ENCODE measurements at regions not wholly inside any gene's neighbourhood (a gene's known extent, or its start where the extent isn't known, plus 50 kb on each side); places are given as distances from the start of the nearest gene placed in this dataset.

DNA sequence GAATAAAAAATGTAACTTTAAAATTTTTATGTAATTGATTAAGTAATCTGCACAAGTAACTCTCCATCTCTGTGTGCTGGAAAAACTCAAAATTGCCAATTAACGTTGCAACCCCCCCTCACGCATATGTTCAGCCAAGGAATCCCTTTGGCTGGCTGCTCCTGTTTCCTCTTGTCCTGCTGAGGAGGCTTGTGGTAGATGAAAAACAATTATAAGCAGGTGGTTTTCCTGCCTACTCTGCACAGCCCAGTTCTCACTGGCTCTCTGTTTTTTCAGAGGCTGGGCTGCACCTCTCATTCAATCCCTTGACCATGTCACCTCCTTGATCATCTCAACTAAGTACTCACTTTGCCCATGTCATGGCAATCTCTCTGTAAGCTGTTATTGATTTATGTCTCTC, 1068.4 kb downstream of the ARAP2 start:
- no peak overlapping the region for H3K18ac ChIP-seq (ENCODE audit: low read depth in 1 of 2, low read length in 2 of 2)
- no peak overlapping the region for H3K9ac ChIP-seq (ENCODE audit: low read length)
- no peak overlapping the region for H2BK5ac ChIP-seq (ENCODE audit: low read depth, low read length, poor library complexity, severe bottlenecking)
- no peak overlapping the region for H2AK5ac ChIP-seq (ENCODE audit: low read length, severe bottlenecking)
- no peak overlapping the region for H2AFZ ChIP-seq (ENCODE audit: low read depth, low read length)
- H3K79me1 ChIP-seq (replicated peaks; ENCODE audit: low read length, poor library complexity, severe bottlenecking), result no peaks in the 10 kb centered on the region
- H4K91ac ChIP-seq (ENCODE audit: low read length), result no peak overlapping the region
- H3K14ac ChIP-seq (ENCODE audit: low read length in 2 of 2), result no peak overlapping the region
- no peaks in the 10 kb centered on the region for H3K36me3 ChIP-seq (ENCODE audit: control insufficient read depth in 1 of 2, insufficient read depth in 2 of 2, low read depth in 1 of 2, low read length in 2 of 2)
- H2BK12ac ChIP-seq (ENCODE audit: low read length in 2 of 2), result no peak overlapping the region
- H3K9me3 ChIP-seq (ENCODE audit: control insufficient read depth, low read length), result no peaks in the 10 kb centered on the region
- no peak overlapping the region for H2BK120ac ChIP-seq (ENCODE audit: low read depth, low read length)
- DNase-seq, result no peak
- H3K4ac ChIP-seq (ENCODE audit: low read depth in 1 of 2, low read length in 2 of 2), result no peak overlapping the region
- H3K4me1 ChIP-seq (ENCODE audit: control insufficient read depth, insufficient read depth, low read depth, low read length), result no peaks in the 10 kb centered on the region
- 79% methylated on average over 2 of the region's 2 CpGs for WGBS
- H3K27ac ChIP-seq (ENCODE audit: low read length, poor library complexity, severe bottlenecking), result no peak overlapping the region
- no peak overlapping the region for H3K4me3 ChIP-seq (ENCODE audit: insufficient read depth in 1 of 2, low read depth in 1 of 2, low read length in 2 of 2)
- no peaks in the 10 kb centered on the region for H3K27me3 ChIP-seq (ENCODE audit: control insufficient read depth in 1 of 2, insufficient read depth in 1 of 2, low read length in 2 of 2)
- H4K8ac ChIP-seq (ENCODE audit: low read length), result no peak overlapping the region
- H2BK15ac ChIP-seq (ENCODE audit: low read depth, poor library complexity, severe bottlenecking), result no peak overlapping the region
- no peak overlapping the region for H3K4me2 ChIP-seq (ENCODE audit: low read length, poor library complexity, severe bottlenecking)
- no peak overlapping the region for H3K23ac ChIP-seq (ENCODE audit: low read length in 2 of 2)

DNA sequence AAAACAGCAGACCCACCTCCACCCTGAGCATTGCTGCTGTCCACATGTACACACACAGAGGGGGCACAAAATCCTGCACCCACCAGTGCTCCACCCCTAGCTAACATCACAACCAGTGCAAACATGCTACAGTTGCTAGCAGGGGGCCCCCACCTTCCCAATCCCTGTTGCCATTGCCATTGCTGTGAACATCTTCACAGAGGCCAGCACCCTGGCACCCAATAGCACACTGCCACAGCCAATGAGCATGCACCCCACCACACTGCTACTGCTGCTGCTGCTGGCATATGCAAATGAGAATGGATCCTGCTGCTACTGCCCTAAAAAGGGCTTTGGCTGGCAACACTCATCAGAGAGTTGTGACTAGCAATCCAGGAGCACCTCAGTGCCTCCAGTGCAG, 1061.9 kb downstream of the ARAP2 start:
- Histone ChIP-seq H2AFZ (ENCODE audit: low read depth, low read length) (no peak overlapping the region), H3K27me3 (ENCODE audit: control insufficient read depth in 1 of 2, insufficient read depth in 1 of 2, low read length in 2 of 2) (no peaks in the 10 kb centered on the region), H2BK120ac (ENCODE audit: low read depth, low read length) (no peak overlapping the region), H2BK5ac (ENCODE audit: low read depth, low read length, poor library complexity, severe bottlenecking) (no peak overlapping the region), H3K9me3 (ENCODE audit: control insufficient read depth, low read length) (no peaks in the 10 kb centered on the region), H3K27ac (ENCODE audit: low read length, poor library complexity, severe bottlenecking) (no peak overlapping the region), H3K9ac (ENCODE audit: low read length) (no peak overlapping the region), H3K4me3 (ENCODE audit: insufficient read depth in 1 of 2, low read depth in 1 of 2, low read length in 2 of 2) (no peak overlapping the region), H3K14ac (ENCODE audit: low read length in 2 of 2) (no peak overlapping the region), H3K79me1 (replicated peaks; ENCODE audit: low read length, poor library complexity, severe bottlenecking) (no peaks in the 10 kb centered on the region), H3K4ac (ENCODE audit: low read depth in 1 of 2, low read length in 2 of 2) (no peak overlapping the region), H2BK12ac (ENCODE audit: low read length in 2 of 2) (no peak overlapping the region), H3K4me1 (ENCODE audit: control insufficient read depth, insufficient read depth, low read depth, low read length) (no peaks in the 10 kb centered on the region), H3K23ac (ENCODE audit: low read length in 2 of 2) (no peak overlapping the region), H2BK15ac (ENCODE audit: low read depth, poor library complexity, severe bottlenecking) (no peak overlapping the region), H3K36me3 (ENCODE audit: control insufficient read depth in 1 of 2, insufficient read depth in 2 of 2, low read depth in 1 of 2, low read length in 2 of 2) (no peaks in the 10 kb centered on the region), H2AK5ac (ENCODE audit: low read length, severe bottlenecking) (no peak overlapping the region), H3K18ac (ENCODE audit: low read depth in 1 of 2, low read length in 2 of 2) (no peak overlapping the region), H3K4me2 (ENCODE audit: low read length, poor library complexity, severe bottlenecking) (no peak overlapping the region), H4K8ac (ENCODE audit: low read length) (no peak overlapping the region), H4K91ac (ENCODE audit: low read length) (no peak overlapping the region)
- DNase-seq, result no peak

DNA sequence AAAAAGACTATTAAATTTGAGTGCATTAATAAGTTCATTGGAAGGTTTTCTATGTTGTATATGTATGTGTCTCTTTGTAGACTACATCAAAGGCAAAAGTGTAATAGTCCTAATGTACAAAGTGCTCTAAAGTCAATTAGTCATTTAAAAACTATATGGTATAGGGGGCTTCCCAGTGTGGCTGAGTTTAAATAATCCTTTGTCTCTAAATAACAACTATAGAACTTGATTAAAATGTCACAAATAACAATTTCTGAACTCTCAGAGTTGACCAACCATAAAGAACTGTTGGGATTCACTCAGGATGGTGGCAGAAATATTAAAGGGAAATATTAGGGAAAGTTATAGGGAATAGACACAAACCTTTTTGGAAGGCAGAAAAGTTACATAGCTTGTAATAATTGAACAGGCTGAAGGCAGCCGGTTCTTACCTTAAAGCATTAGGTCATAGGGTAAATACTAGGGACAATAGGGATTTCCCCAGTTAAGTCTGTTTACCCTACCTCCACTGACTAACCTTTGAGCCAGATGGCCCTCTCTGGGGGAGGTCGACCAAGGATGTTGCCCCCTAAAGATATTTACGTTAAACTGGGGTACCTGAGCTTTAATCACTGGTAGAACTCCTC, 1054.2 kb downstream of the ARAP2 start:
- no peak for DNase-seq
- Histone ChIP-seq H2AK5ac (ENCODE audit: low read length, severe bottlenecking) (no peak overlapping the region), H3K23ac (ENCODE audit: low read length in 2 of 2) (no peak overlapping the region), H2BK120ac (ENCODE audit: low read depth, low read length) (no peak overlapping the region), H2BK15ac (ENCODE audit: low read depth, poor library complexity, severe bottlenecking) (no peak overlapping the region), H3K14ac (ENCODE audit: low read length in 2 of 2) (no peak overlapping the region), H2BK5ac (ENCODE audit: low read depth, low read length, poor library complexity, severe bottlenecking) (no peak overlapping the region), H3K27me3 (ENCODE audit: control insufficient read depth in 1 of 2, insufficient read depth in 1 of 2, low read length in 2 of 2) (no peaks in the 10 kb centered on the region), H2BK12ac (ENCODE audit: low read length in 2 of 2) (no peak overlapping the region), H3K36me3 (ENCODE audit: control insufficient read depth in 1 of 2, insufficient read depth in 2 of 2, low read depth in 1 of 2, low read length in 2 of 2) (no peaks in the 10 kb centered on the region), H3K79me1 (replicated peaks; ENCODE audit: low read length, poor library complexity, severe bottlenecking) (no peaks in the 10 kb centered on the region), H3K9ac (ENCODE audit: low read length) (no peak overlapping the region), H3K27ac (ENCODE audit: low read length, poor library complexity, severe bottlenecking) (no peak overlapping the region), H3K4ac (ENCODE audit: low read depth in 1 of 2, low read length in 2 of 2) (no peak overlapping the region), H3K4me2 (ENCODE audit: low read length, poor library complexity, severe bottlenecking) (no peak overlapping the region), H3K4me1 (ENCODE audit: control insufficient read depth, insufficient read depth, low read depth, low read length) (no peaks in the 10 kb centered on the region), H3K9me3 (ENCODE audit: control insufficient read depth, low read length) (no peaks in the 10 kb centered on the region), H3K18ac (ENCODE audit: low read depth in 1 of 2, low read length in 2 of 2) (no peak overlapping the region), H3K4me3 (ENCODE audit: insufficient read depth in 1 of 2, low read depth in 1 of 2, low read length in 2 of 2) (no peak overlapping the region), H4K8ac (ENCODE audit: low read length) (no peak overlapping the region), H4K91ac (ENCODE audit: low read length) (no peak overlapping the region), H2AFZ (ENCODE audit: low read depth, low read length) (no peak overlapping the region)
- 57% methylated on average over 2 of the region's 3 CpGs for WGBS

GRCh38 chr4:35201403-35201802, 1042.9 kb downstream of the ARAP2 start:
- Histone ChIP-seq H3K4me3 (ENCODE audit: insufficient read depth in 1 of 2, low read depth in 1 of 2, low read length in 2 of 2) (no peak overlapping the region), H3K4ac (ENCODE audit: low read depth in 1 of 2, low read length in 2 of 2) (no peak overlapping the region), H3K9ac (ENCODE audit: low read length) (no peak overlapping the region), H3K18ac (ENCODE audit: low read depth in 1 of 2, low read length in 2 of 2) (no peak overlapping the region), H4K91ac (ENCODE audit: low read length) (no peak overlapping the region), H3K36me3 (ENCODE audit: control insufficient read depth in 1 of 2, insufficient read depth in 2 of 2, low read depth in 1 of 2, low read length in 2 of 2) (no peaks in the 10 kb centered on the region), H2BK15ac (ENCODE audit: low read depth, poor library complexity, severe bottlenecking) (no peak overlapping the region), H3K4me2 (ENCODE audit: low read length, poor library complexity, severe bottlenecking) (no peak overlapping the region), H2AFZ (ENCODE audit: low read depth, low read length) (no peak overlapping the region), H2BK120ac (ENCODE audit: low read depth, low read length) (no peak overlapping the region), H3K4me1 (ENCODE audit: control insufficient read depth, insufficient read depth, low read depth, low read length) (no peaks in the 10 kb centered on the region), H3K27me3 (ENCODE audit: control insufficient read depth in 1 of 2, insufficient read depth in 1 of 2, low read length in 2 of 2) (no peaks in the 10 kb centered on the region), H2BK12ac (ENCODE audit: low read length in 2 of 2) (no peak overlapping the region), H2BK5ac (ENCODE audit: low read depth, low read length, poor library complexity, severe bottlenecking) (no peak overlapping the region), H4K8ac (ENCODE audit: low read length) (no peak overlapping the region), H3K79me1 (replicated peaks; ENCODE audit: low read length, poor library complexity, severe bottlenecking) (no peaks in the 10 kb centered on the region), H3K9me3 (ENCODE audit: control insufficient read depth, low read length) (no peaks in the 10 kb centered on the region), H3K27ac (ENCODE audit: low read length, poor library complexity, severe bottlenecking) (no peak overlapping the region), H3K14ac (ENCODE audit: low read length in 2 of 2) (no peak overlapping the region), H2AK5ac (ENCODE audit: low read length, severe bottlenecking) (no peak overlapping the region), H3K23ac (ENCODE audit: low read length in 2 of 2) (no peak overlapping the region)
- no peak for DNase-seq
- 88% methylated on average over 2 of the region's 2 CpGs for WGBS
